HG03175 (cell line): ENCODE measurements at regions not wholly inside any gene's neighbourhood (a gene's known extent, or its start where the extent isn't known, plus 50 kb on each side); places are given as distances from the start of the nearest gene placed in this dataset.
A peak's percentile ranks its signal among the peaks of the same experiment; 100 is the strongest.
"Not testable (repeated sequence)": the region's sequence is repeated elsewhere in the genome, so short reads cannot be mapped to it uniquely, and the experiment has no call there.

Source experiments
- ATAC-seq: cut with Tn5 transposase; IDR thresholded peaks from one replicate; pipeline ENCODE4 v1.9.1; 2021; ENCODE audit warnings: mild to moderate bottlenecking, moderate library complexity; ENCODE audit not compliant: unreplicated experiment

DNA sequence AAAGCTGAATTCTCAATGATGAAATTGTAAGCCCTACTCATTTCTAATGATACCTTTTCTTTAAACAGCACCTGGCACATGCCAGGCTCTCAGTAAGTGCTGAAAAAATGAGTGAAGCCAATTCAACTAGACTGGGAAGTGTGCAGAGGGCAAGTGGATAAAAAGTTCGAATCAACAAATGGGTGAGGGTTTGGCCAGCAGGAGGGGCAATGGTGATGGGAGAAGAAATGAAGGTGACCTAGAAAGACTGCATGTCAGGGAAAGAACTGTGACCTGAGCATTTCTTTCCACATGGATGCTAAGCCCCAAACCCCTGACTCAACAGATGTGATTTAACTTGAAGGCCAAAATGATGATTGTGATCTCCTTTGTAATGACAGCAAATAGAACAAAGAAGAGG, 54.6 kb downstream of the DKK1 start:
- ATAC-seq, result no peak

DNA sequence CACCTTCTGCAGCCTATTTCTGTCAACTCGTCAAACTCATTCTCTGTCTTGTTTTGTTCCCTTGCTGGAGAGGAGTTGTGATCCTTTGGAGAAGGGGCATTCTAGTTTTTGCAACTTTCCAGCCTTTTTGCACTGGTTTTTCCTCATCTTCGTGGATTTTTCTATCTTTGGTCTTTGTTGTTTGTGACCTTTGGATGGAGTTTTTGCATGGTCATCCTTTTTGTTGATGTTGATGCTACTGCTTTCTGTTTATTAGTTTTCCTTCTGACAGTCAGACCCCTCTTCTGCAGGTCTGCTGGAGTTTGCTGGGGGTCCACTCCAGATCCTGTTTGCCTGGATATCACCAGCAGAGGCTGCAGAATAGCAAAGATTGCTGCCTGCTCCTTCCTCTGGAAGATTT, 60.1 kb downstream of the DKK1 start:
- not testable (repeated sequence) for ATAC-seq

DNA sequence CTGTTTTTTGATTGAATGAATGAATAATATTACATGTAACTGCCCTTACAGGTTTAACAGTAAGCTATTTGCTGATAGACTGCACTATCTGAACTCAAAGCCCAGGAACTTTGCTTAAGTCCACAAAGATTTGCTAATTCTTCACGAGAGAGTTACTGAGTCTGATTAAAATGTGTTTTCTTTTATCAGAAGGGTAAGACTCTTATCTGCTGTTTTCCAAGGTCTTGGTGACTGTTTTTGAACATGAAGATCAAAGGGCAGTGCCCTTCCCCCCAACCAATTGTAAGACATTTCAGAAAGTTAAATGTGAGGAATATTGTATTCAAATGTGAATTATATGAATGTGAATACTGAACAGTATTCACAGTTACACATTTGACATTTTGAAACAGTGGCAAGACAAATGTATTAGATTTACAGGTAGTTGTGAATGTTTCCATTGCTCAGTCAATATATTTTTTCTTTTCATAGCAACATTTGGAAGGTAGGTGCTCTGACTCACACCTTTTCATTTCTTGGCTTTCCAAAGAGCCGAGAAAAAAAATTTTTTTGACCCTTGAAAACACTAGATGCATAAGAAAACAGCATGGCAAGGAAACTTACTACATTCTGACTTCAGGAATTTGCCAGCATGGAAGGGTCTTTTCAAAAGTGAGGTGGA, 62.7 kb downstream of the DKK1 start:
- no peak for ATAC-seq

DNA sequence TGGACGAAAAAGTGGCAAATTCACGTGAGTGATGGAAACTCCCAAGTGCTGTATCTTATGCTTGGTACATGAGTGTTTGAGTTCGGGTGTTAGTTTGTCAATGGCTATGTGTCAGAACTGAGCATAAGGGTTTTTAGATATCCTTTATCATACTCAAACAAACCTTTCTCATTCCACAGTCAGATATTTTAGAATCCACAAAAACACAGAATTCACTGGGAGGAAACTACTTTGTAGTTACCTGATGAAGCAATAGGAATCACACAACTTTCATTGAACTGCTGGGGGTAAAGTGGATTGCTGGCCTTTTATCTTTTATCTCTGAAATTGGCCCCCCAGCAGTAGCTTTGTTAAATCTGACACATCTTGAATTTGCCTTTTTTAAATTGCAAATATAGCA, 64.0 kb downstream of the DKK1 start:
- no peak for ATAC-seq

DNA sequence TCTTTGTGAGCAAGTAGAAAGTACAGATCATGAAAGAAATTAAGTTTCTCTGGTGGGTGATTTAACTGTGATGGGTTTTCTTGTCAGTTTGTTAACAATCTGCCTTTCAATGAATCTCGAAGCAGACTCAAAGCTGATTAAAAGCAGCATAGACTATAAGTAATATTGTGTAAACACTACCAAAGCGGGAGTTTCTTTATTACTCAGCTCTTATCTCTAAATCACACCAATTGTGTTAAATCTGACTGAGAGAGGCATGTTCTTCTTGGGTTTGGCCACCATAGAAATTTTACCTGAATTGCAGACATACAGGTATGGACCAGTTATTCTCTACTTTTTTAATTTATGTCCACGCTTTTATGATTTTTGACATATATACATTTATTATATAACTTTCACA, 65.2 kb downstream of the DKK1 start:
- ATAC-seq, result no peak

DNA sequence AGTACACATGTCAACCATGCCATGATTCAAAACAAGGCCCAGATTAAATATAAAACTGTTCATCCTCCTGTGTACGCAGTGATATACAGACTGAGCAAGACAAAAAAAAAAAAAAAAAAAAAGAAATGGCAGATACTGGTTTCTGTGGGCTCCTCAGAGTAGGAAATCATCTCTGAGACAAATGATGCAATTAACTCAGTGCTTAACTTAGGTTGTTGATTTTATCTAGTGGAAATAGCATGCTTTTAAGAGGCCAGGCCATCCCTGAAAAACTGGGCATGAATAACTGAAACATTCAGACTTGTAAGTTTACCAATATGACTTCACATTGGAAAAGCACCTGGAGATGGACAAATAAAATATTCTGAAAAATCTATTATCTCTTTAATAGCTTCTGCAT, 69.0 kb downstream of the DKK1 start:
- no peak for ATAC-seq

DNA sequence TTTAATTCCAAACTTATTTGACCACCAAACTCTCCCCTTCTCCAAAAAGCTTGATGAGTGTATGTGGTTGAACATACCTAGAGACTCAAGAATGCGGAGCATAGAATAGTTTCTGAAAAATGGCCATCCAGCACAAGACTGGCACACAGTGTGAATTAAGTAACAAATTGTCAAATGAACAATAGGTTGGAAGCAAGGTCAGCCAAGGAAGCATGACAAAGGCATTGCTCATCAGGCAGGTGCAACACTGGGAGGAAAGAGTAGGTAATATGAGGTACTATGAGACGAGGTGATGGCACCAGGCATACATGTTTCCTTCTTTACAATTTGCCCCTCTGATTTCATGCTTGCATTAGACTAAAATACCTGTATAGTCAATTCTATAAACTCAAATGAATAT, 73.7 kb downstream of the DKK1 start:
- ATAC-seq, result no peak

DNA sequence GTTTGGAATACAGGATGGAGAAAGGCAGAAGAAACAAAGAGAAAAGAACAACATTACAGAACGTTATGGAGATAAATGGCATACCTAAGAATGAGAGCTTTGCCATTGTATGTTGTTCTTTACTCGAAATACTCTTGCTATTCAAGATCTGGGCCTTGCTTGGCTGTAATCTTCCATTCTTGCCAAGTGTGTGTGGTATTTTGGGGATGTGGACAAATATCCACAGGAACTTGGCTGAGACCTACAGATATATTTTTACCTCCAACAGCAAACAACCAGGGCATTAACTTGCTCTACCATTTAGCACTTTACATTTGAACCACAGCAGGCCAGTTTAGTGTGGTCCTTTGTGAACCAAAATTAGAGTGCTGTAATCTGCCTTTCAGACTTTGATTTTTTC, 76.3 kb downstream of the DKK1 start:
- ATAC-seq, result no peak

DNA sequence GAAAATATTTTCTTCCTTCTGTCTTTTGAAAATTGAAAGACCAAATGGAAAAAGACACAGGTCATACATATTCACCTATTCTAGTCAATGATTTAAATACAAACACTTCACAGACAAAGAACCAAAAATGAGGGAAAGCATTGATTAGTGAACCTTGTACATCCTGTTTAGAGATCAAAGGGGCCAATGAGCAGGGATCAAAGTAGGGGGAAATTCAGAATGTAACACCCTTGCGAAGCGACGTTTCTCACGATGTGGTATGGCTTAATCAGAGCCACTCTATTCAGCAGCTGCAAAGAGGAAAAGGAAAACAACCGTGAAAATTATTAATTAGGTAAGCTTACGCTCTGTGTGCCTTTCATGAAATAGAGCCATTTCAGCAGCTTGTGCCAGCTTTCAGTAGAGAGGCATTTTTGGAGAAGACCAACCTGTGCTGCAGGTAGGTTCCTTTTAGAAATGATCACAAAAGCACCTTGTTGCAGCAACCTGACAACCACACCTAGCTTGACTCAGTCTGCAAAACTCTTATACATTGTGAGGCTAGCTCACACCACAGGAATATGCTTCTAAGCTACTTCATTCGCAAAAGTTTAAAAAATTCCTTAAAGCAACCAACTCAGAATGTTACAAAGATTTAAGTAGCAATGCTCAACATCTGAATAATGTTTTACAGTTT, 78.0 kb downstream of the DKK1 start:
- no peak for ATAC-seq

DNA sequence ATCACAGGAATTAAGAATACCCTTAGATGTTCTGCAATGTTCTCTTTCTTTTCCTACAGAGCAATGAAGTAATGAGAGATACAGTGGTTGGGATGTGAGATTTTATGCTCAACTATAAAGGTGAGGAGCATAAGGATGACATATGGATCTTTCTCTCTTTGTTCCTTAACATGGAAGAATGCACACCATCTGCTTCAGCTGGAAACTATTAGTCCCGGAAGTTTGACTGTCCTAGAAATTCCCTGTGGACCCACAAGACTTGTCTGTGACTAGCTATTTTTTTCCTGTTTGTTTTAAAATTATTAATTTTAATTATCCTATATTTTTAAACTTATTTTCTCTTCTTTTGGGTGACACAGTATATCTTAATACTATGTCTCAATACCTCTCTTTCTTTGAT, 80.2 kb downstream of the DKK1 start:
- no peak for ATAC-seq

DNA sequence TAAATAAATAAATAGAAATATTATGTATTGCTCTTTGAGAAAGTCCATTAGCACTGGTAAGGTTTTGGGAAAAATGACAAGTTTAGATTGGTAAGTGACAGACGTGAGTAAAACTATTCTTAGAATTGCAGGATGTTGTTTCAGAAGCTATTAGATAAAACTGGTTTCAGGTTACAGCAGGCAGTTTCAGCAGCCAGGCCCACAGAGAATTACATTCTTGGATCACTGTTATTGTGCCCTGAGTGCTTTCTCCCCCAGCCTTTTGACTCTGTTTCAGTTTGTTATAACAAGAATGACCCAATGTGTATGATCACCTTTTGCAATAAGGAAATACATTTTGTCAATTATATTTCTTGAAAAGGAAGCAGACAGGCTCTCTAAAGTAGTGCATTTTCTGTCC, 86.5 kb downstream of the DKK1 start:
- no peak for ATAC-seq

DNA sequence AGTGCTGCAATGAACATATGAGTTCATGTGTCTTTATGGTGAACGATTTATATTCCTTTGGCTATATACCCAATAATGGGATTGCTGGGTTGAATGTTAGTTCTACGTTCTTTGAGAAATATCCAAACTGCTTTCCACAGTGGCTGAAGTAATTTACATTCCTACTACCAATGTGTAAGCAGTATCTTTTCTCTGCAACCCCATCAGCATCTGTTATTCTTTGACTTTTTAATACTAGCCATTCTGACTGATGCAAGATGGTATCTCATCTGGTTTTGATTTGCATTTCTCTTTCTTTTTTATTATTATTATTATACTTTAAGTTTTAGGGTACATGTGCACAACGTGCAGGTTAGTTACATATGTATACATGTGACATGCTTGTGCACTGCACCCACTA, 89.7 kb downstream of the DKK1 start:
- ATAC-seq, result not testable (repeated sequence)

DNA sequence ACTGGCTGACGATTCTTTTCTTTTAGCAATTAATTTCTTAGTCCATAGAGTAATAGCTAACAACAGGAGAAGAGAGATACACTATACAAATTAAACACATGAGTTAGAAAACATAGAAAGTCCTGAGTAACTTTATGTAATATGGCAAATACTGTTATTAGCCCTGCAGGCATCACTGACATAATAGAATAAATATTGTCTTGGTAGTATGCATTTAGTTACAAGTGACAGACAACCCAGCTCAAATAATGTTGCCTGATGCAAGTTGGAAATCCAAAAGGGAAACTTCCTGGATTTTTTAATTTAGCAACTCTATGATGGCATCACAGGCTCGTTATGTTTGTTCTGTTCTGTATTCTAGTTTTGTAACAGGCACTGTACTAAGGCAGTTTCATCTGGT, 95.1 kb downstream of the DKK1 start:
- no peak for ATAC-seq

DNA sequence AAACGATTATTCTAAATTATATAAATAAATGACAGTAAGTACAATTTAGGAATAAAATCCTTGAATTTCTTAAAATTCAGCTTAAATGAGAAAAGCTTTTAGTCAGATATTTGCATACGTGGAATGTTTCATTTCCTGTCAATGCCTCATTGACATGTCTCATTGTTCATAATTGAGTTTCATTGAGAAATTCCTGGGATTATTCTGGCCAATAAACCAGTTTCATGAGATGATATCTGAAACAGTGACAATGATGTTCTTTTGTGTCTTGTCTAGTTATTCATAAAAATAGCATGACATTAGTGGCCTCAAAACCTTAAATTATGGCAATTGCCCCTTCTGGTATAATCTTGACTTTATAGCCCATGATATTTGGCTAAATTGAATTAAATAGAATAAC, 95.8 kb downstream of the DKK1 start:
- no peak for ATAC-seq

DNA sequence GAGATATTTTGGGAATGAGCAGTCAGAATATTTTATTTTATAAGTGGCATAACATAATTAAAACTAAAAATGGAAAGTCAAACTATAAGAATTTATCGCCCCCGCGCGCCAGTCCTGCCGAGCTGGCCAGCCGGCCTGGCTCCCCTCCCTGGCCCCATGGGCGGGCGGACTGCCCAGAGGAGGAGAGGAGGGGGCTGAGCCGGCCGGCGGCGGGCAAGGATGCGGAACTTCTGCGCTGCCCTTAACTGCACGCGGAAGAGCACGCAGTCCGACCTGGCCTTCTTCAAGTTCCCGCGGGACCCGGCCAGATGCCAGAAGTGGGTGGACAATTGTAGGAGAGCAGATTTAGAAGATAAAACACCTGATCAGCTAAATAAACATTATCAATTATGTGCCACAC, 96.8 kb downstream of the DKK1 start:
- ATAC-seq, result no peak

DNA sequence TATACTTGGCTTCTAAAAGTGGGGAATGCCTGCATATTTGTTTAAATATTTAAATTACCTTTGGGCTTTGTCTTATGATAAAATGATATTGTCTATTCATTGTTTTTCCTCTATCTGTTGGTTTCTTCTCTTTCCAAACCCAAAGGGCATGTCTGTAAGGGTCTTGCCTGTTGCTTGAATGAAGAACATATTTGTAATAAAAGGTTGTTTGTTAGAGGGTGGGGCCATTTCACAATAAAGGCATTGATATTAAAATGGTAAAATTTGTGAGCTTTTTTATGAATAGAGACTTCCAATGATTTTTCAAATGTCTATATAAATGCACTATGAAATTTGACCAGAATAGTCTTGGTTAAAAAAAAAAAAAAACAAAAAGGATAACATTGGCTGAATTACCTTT, 105.2 kb downstream of the DKK1 start:
- no peak for ATAC-seq

DNA sequence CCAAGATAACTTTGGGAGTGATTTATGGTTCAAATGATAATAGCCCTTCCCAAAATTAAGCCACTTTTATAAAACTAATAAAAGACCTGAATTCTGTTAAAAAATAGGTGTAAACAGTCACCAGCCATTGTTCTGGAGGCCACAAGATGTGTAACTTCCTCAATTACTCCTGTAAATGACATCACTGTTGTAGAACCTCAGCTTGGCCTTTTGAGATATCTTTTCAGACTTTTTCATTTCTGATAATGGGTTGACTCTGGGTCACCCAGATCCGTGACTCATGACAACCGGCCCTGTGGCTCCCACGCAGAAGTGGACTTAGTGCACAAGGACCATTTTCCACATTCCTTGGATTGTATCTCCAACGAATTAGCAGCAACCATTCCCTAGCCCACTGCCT, 106.6 kb downstream of the DKK1 start:
- no peak for ATAC-seq

DNA sequence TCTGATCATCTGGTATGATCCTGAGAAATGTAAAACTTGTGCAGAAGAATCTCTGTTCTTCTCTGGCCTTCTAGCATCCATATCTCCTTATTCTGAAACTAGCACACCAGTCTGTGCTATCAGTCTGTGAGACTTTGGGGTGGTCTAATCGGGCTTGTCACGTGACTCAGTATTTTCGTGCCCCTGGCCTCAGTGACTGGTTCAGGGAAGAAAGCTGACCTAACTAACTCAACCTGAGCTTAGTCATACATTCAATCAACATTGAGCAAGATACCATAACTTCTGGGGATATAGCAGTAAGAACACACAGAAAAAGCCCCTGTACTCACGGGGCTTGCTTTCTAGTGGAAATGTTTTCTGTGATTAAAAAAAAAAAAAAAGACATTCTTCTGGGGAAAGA, 109.3 kb downstream of the DKK1 start:
- ATAC-seq, result no peak

DNA sequence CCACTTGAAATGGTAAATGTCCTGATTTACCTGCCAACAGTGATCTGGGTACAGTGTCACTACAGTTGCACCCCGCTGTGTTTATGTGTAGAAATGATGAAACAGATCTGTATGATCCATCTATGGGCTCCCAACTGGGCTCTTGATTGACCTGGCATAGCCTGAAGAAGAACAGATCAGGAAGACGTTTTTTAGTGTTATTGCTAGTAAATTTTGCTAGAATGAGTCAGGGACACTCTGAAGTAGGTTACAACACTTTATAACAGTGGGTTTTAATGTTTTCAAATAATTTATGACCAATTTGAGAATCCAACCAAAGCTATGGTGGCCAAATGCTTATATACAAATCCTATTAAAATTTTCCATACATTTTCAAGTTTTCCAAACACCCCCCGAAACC, 110.3 kb downstream of the DKK1 start:
- ATAC-seq, result no peak

DNA sequence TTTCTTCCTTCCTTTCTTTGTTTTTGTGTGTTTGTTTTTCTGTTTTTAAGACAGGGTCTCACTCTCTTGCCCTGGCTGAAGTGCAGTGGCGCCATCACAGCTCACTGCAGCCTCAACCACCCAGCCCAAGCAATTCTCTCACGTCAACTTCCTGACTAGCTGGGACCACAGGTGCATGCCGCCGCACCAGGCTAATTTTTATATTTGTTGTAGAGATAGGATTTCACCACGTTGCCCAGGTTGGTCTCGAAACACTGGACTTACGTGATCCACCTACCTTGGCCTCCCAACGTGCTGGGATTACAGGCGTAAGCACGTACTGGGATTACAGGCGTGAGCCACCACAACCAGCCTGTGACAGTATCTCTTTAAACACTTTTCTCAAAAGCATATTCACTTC, 120.7 kb downstream of the DKK1 start:
- ATAC-seq, result no peak

DNA sequence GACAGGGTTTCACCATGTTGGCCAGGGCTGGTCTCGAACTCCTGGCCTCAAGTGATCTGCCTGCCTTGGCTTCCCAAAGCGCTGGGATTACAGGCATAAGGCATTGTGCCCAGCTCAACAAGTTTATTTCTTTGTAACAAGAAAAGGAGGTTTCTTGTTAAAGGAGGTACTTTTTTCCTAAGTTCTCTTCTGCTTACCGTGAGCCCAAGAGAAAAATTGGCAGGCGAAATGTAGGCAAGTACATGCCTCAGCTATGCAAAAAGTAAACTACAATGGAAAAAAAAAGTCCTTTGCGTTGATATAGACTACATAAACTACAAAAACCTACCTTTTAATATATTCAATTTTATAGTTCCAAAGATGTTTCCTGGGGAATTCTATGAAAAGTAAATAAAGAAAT, 122.6 kb downstream of the DKK1 start:
- ATAC-seq, result no peak

DNA sequence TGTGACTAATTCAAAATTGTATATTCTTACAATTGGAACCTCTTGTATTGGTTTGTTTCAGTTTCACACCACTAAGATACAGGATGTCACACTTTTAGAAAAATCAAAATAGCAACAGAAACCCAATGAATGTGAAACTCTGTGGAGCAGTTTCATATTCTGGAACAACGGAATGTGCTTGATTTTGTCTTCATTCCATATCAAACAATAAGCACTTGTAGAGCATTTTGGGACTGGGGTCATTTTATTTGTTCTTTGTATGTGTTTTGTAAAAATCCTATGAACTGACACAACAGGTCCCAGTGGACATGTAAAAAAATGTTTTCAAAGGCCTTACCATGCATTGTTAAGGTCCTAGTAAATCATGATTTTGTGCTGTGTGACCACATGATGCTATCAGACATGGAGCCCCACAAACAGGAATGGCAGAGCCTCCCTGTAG, 123.1 kb downstream of the DKK1 start:
- peak; percentile 98 for ATAC-seq

DNA sequence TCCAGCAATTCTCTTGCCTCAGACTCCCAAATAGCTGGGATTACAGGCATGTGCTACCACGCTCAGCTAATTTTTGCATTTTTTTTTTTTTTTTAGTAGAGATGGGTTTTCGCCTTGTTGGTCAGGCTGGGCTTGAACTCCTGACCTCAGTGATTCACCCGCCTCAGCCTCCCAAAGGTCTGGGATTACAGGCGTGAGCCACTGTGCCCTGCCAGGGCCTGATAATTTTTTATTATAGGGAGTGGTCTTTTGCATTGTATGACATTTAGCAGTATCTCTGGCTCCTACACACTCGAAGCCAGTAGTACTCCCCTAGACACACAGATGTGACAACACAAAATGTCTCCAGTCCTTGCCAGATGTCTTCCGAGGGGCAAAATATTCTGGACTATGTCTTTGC, 124.0 kb downstream of the DKK1 start:
- ATAC-seq, result no peak
